CD4-positive, CD25-positive, alpha-beta regulatory T cell (primary cell): ENCODE measurements at regions not wholly inside any gene's neighbourhood (a gene's known extent, or its start where the extent isn't known, plus 50 kb on each side); places are given as distances from the start of the nearest gene placed in this dataset.

Experiments
- ATAC-seq, 2 donors: fragments of 150-1000 bp; cut with Tn5 transposase; one replicate each; pipeline ENCODE4 v1.10.0; 2021; ENCODE audit warnings: low read depth in 2 of 2, moderate number of reproducible peaks in 2 of 2, moderate library complexity in 1 of 2
- DNase-seq, 3 donors: peaks; one replicate each; pipeline versions ENCODE4 v3.0.0 to v3.0.0-alpha.2; 2012 to 2022; ENCODE audit warnings: mixed read lengths in 1 of 3
- H3K27ac ChIP-seq: one replicate; pipeline ENCODE4 v1.7.0; 2013; ENCODE audit warnings: mild to moderate bottlenecking, low read length; ENCODE audit not compliant: insufficient read depth, poor library complexity, severe bottlenecking
- H3K27me3 ChIP-seq: one replicate; pipeline ENCODE4 v1.7.0; 2013; ENCODE audit warnings: low read length; ENCODE audit not compliant: control insufficient read depth, insufficient read depth
- H3K36me3 ChIP-seq: one replicate; pipeline ENCODE4 v1.7.0; 2013; ENCODE audit warnings: mild to moderate bottlenecking, low read length, moderate library complexity; ENCODE audit not compliant: control insufficient read depth, insufficient read depth
- H3K4me1 ChIP-seq: 2 replicates; pipeline ENCODE4 v1.7.0; 2013; ENCODE audit warnings: mild to moderate bottlenecking, low read length; ENCODE audit not compliant: insufficient read depth, control insufficient read depth, poor library complexity, severe bottlenecking
- H3K4me3 ChIP-seq: one replicate; pipeline ENCODE4 v1.7.0; 2013; ENCODE audit warnings: low read depth, mild to moderate bottlenecking, low read length, moderate library complexity
- H3K9me3 ChIP-seq, 2 experiments: 1 replicate in 1 of 2; 2 replicates in 1 of 2; pipeline ENCODE4 v1.7.0; 2013; ENCODE audit warnings: low read length in 2 of 2, mild to moderate bottlenecking in 1 of 2, moderate library complexity in 1 of 2; ENCODE audit not compliant: control insufficient read depth in 2 of 2
- H3K27ac Mint-ChIP-seq, 3 donors: one replicate each; pipeline ENCODE4 v1.8.0; 2020 to 2022; ENCODE audit warnings: mild to moderate bottlenecking in 3 of 3, mixed read lengths in 3 of 3, moderate library complexity in 2 of 3
- H3K27me3 Mint-ChIP-seq: one replicate; pipeline ENCODE4 v1.8.0; 2022; ENCODE audit warnings: mild to moderate bottlenecking, mixed read lengths
- H3K36me3 Mint-ChIP-seq: one replicate; pipeline ENCODE4 v1.8.0; 2020; ENCODE audit warnings: mixed read lengths
- H3K4me1 Mint-ChIP-seq, 4 donors: one replicate each; pipeline ENCODE4 v1.8.0; 2020 to 2022; ENCODE audit warnings: mixed read lengths in 4 of 4, mild to moderate bottlenecking in 1 of 4
- H3K4me3 Mint-ChIP-seq, 4 donors: one replicate each; pipeline ENCODE4 v1.8.0; 2020 to 2022; ENCODE audit warnings: mild to moderate bottlenecking in 4 of 4, mixed read lengths in 4 of 4, moderate library complexity in 3 of 4
- H3K9me3 Mint-ChIP-seq, 7 donors: one replicate each; pipeline ENCODE4 v1.8.0; 2020 to 2022; ENCODE audit warnings: mixed read lengths in 7 of 7, mild to moderate bottlenecking in 3 of 7, moderate library complexity in 2 of 7

GRCh38 chr10:131426534-131426898 is 115.0 kb upstream of the TCERG1L start:
- no peak for DNase-seq
- Histone ChIP-seq H3K9me3 (no peaks in the 10 kb centered on the region), H3K27me3 (no peaks in the 10 kb centered on the region), H3K4me1 (no peaks in the 10 kb centered on the region), H3K36me3 (no peaks in the 10 kb centered on the region), H3K27ac (no peak overlapping the region), H3K4me3 (no peak overlapping the region)
- ATAC-seq, result no peak
- Mint-ChIP-seq H3K27me3 (peaks cover 5% of the 10 kb centered on the region), H3K9me3 (peaks cover 0 to 3% (median 0%) of the 10 kb centered on the region in 7 donors), H3K27ac (no peak overlapping the region), H3K36me3 (no peaks in the 10 kb centered on the region), H3K4me1 (no peaks in the 10 kb centered on the region), H3K4me3 (no peak overlapping the region)

- ATAC-seq (no peak), DNase-seq (no peak)
- no peaks in the 10 kb centered on the region for H3K4me1 ChIP-seq
- Mint-ChIP-seq H3K4me1 (no peaks in the 10 kb centered on the region), H3K9me3 (peaks cover 0 to 3% (median 0%) of the 10 kb centered on the region in 7 donors), H3K4me3 (peak overlapping the region in 1 of 4 donors; percentile 81), H3K27me3 (peaks cover 5% of the 10 kb centered on the region), H3K36me3 (no peaks in the 10 kb centered on the region), H3K27ac (no peak overlapping the region)
- no peaks in the 10 kb centered on the region for H3K27me3 ChIP-seq
- H3K9me3 ChIP-seq, result no peaks in the 10 kb centered on the region
- H3K27ac ChIP-seq, result no peak overlapping the region
- no peak overlapping the region for H3K4me3 ChIP-seq
- no peaks in the 10 kb centered on the region for H3K36me3 ChIP-seq
Measured at GRCh38 chr10:131427281-131427680, 115.8 kb upstream of the TCERG1L start.

DNA sequence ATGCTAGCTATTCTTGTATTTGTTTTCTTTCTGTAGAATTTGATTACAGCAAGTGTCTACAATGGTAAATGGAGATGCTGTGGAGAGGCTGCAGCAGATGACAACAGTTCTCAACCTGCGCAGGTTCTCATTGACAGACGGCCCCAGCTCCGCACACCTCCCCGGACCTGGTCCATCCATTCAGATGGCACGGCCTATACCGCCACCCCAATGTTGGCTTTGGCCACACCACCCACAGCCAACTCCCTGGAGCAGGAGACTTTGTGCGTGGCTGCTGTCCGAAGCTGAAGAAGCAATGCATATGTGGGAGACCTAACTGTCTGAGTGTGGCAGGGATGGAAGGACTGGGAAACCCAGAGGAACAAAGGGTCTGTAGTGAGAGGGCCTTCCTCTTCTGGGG is 116.4 kb upstream of the TCERG1L start:
- peak overlapping the region in 1 of 4 donors; percentile 81 for H3K4me3 Mint-ChIP-seq
- no peak overlapping the region for H3K27ac Mint-ChIP-seq
- Histone ChIP-seq H3K4me1 (no peaks in the 10 kb centered on the region), H3K36me3 (no peaks in the 10 kb centered on the region), H3K27ac (no peak overlapping the region), H3K9me3 (no peaks in the 10 kb centered on the region), H3K4me3 (no peak overlapping the region), H3K27me3 (no peaks in the 10 kb centered on the region)
- no peaks in the 10 kb centered on the region for H3K36me3 Mint-ChIP-seq
- ATAC-seq, result no peak
- H3K4me1 Mint-ChIP-seq, result no peaks in the 10 kb centered on the region
- DNase-seq, result no peak
- peaks cover 0 to 3% (median 0%) of the 10 kb centered on the region in 7 donors for H3K9me3 Mint-ChIP-seq
- peaks cover 5% of the 10 kb centered on the region for H3K27me3 Mint-ChIP-seq

GRCh38 chr10:131429141-131429540 is 117.6 kb upstream of the TCERG1L start:
- Mint-ChIP-seq H3K27ac (no peak overlapping the region), H3K27me3 (peaks cover 5% of the 10 kb centered on the region), H3K4me3 (no peak overlapping the region), H3K36me3 (no peaks in the 10 kb centered on the region), H3K9me3 (peaks cover 0 to 2% (median 0%) of the 10 kb centered on the region in 7 donors), H3K4me1 (no peaks in the 10 kb centered on the region)
- H3K27me3 ChIP-seq, result no peaks in the 10 kb centered on the region
- H3K27ac ChIP-seq, result no peak overlapping the region
- H3K9me3 ChIP-seq, result no peaks in the 10 kb centered on the region
- no peaks in the 10 kb centered on the region for H3K4me1 ChIP-seq
- no peaks in the 10 kb centered on the region for H3K36me3 ChIP-seq
- ATAC-seq (no peak), DNase-seq (no peak)
- no peak overlapping the region for H3K4me3 ChIP-seq

DNA sequence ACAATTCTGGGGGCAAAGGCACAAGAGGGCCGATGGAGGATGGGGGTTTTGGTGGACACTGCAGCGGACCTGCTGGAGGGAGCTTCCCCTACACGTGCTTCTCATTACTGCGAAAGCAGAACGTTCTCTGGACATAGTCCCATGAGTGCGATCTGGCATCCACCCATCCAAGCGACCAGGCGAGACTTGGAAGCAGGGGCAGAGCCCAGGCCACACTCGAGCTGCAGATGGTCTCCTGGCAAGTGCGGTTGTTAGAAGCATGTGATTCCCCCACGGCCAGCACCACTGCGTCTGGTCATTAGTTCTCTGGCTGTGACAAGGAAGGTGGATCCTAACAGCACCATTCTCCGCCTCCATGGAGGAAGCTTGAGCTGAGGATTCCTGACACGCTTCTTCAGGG is 118.4 kb upstream of the TCERG1L start:
- ATAC-seq (no peak), DNase-seq (no peak)
- H3K9me3 ChIP-seq, result no peaks in the 10 kb centered on the region
- H3K4me3 ChIP-seq, result no peak overlapping the region
- H3K36me3 ChIP-seq, result no peaks in the 10 kb centered on the region
- H3K27ac Mint-ChIP-seq, result no peak overlapping the region
- H3K27ac ChIP-seq, result no peak overlapping the region
- no peaks in the 10 kb centered on the region for H3K4me1 Mint-ChIP-seq
- no peak overlapping the region for H3K4me3 Mint-ChIP-seq
- no peaks in the 10 kb centered on the region for H3K27me3 ChIP-seq
- H3K36me3 Mint-ChIP-seq, result no peaks in the 10 kb centered on the region
- no peaks in the 10 kb centered on the region for H3K4me1 ChIP-seq
- H3K9me3 Mint-ChIP-seq, result peaks cover 0 to 2% (median 0%) of the 10 kb centered on the region in 7 donors
- peaks cover 5% of the 10 kb centered on the region for H3K27me3 Mint-ChIP-seq

GRCh38 chr10:131430716-131431412 is 119.3 kb upstream of the TCERG1L start:
- Histone ChIP-seq H3K4me1 (no peaks in the 10 kb centered on the region), H3K27me3 (no peaks in the 10 kb centered on the region), H3K4me3 (no peak overlapping the region), H3K9me3 (no peaks in the 10 kb centered on the region), H3K36me3 (no peaks in the 10 kb centered on the region), H3K27ac (no peak overlapping the region)
- no peak for ATAC-seq
- H3K27me3 Mint-ChIP-seq, result peaks cover 5% of the 10 kb centered on the region
- H3K9me3 Mint-ChIP-seq, result no peaks in the 10 kb centered on the region
- H3K4me1 Mint-ChIP-seq, result no peaks in the 10 kb centered on the region
- no peak overlapping the region for H3K4me3 Mint-ChIP-seq
- no peak for DNase-seq
- no peak overlapping the region for H3K27ac Mint-ChIP-seq
- no peaks in the 10 kb centered on the region for H3K36me3 Mint-ChIP-seq

DNA sequence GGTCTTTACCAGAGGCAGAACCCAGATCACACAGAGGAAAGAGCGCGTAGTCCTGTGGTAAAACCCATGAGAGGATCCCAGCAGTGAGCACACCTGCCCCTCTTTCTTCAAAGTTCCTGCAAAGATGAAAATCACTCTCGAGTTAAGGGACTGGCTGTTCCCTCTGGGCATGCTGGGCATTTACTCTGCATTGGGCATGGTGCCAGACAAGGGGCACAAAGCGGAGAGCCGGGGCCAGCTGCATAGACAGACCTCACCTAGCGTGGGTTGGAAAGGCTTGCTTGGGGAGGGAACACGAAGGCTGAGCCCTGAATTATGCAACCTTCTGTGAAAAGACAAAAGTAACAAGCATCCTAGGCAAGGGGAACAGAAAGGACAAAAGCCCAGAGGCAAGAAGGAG is 120.0 kb upstream of the TCERG1L start:
- Histone ChIP-seq H3K9me3 (no peaks in the 10 kb centered on the region), H3K4me1 (no peaks in the 10 kb centered on the region), H3K36me3 (no peaks in the 10 kb centered on the region), H3K27me3 (no peaks in the 10 kb centered on the region), H3K27ac (no peak overlapping the region), H3K4me3 (no peak overlapping the region)
- DNase-seq (no peak), ATAC-seq (no peak)
- Mint-ChIP-seq H3K27ac (no peak overlapping the region), H3K27me3 (peaks cover 4% of the 10 kb centered on the region), H3K4me3 (no peak overlapping the region), H3K4me1 (no peaks in the 10 kb centered on the region), H3K36me3 (no peaks in the 10 kb centered on the region), H3K9me3 (no peaks in the 10 kb centered on the region)

DNA sequence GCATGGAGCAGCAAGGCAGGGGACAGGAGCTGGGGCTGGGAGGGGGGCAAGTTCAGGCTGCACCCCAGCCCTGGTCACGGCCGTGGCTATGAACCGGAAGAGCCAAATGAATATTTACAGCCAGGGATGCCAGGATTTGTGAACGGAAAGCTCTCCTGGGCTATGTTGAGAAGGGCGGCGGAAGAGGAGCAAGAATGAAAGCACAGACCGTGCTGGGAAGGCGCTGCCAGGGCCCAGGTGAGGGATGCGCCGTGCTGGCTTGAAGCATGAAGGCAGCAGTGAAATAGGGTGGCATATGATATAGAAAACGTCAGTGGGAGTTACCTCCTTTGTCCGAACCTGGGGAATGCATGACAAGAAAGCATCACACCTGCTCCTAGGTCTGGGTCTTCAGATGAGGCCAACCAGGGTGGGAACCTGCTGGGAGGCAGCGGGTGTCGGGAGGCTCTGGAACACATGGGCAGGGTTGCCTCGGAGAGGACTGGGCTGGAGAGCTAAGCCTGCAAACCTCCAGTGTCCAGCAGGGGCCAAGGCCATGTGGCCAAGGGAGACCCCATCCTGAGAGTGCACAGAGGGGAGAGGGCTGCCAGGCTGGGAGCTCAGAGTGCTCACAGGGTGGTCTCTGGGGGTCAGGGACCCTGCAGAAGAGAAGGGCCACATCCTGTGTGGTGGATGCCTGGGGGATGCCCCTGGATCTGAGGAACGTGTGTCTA is 120.6 kb upstream of the TCERG1L start:
- Mint-ChIP-seq H3K36me3 (no peaks in the 10 kb centered on the region), H3K4me3 (no peak overlapping the region), H3K9me3 (no peaks in the 10 kb centered on the region), H3K27ac (peak overlapping the region in 1 of 3 donors; percentile 26), H3K27me3 (no peaks in the 10 kb centered on the region), H3K4me1 (no peaks in the 10 kb centered on the region)
- no peaks in the 10 kb centered on the region for H3K27me3 ChIP-seq
- H3K4me3 ChIP-seq, result no peak overlapping the region
- no peaks in the 10 kb centered on the region for H3K4me1 ChIP-seq
- H3K27ac ChIP-seq, result no peak overlapping the region
- DNase-seq (no peak), ATAC-seq (no peak)
- H3K9me3 ChIP-seq, result no peaks in the 10 kb centered on the region
- no peaks in the 10 kb centered on the region for H3K36me3 ChIP-seq
